ENCODE measurements at regions not wholly inside any gene's neighbourhood (a gene's known extent, or its start where the extent isn't known, plus 50 kb on each side); places are given as distances from the start of the nearest gene placed in this dataset.

GRCh38 chr20:22808628-22809027 is 224.3 kb upstream of the FOXA2 start (continued):
- TF ChIP-seq WRNIP1 (IDR thresholded peaks at IDR 0.05; ENCODE audit: borderline replicate concordance, low read depth, low read length) (no peak), MTA3 (IDR thresholded peaks at IDR 0.05; ENCODE audit: borderline replicate concordance, low read length) (no peak), RELA (IDR thresholded peaks at IDR 0.05; ENCODE audit: borderline replicate concordance, partially characterized antibody) (no peak), TCF7 (IDR thresholded peaks at IDR 0.05; ENCODE audit: borderline replicate concordance) (no peak), KLF5 (IDR thresholded peaks at IDR 0.05; ENCODE audit: partially characterized antibody) (no peak), ATF2 (IDR thresholded peaks at IDR 0.05; ENCODE audit: low read length) (no peak), MXI1 (IDR thresholded peaks at IDR 0.05; ENCODE audit: low read depth, low read length) (no peak), E2F8 (IDR thresholded peaks at IDR 0.05; ENCODE audit: low read depth, partially characterized antibody) (no peak), ASH2L (IDR thresholded peaks at IDR 0.05; ENCODE audit: borderline replicate concordance, low read depth) (no peak), POU2F2 (IDR thresholded peaks at IDR 0.05; ENCODE audit: borderline replicate concordance, low read depth, low read length) (no peak), CBFB (IDR thresholded peaks at IDR 0.05; ENCODE audit: low read depth) (no peak)
- TF ChIP-seq, protein P1, sequence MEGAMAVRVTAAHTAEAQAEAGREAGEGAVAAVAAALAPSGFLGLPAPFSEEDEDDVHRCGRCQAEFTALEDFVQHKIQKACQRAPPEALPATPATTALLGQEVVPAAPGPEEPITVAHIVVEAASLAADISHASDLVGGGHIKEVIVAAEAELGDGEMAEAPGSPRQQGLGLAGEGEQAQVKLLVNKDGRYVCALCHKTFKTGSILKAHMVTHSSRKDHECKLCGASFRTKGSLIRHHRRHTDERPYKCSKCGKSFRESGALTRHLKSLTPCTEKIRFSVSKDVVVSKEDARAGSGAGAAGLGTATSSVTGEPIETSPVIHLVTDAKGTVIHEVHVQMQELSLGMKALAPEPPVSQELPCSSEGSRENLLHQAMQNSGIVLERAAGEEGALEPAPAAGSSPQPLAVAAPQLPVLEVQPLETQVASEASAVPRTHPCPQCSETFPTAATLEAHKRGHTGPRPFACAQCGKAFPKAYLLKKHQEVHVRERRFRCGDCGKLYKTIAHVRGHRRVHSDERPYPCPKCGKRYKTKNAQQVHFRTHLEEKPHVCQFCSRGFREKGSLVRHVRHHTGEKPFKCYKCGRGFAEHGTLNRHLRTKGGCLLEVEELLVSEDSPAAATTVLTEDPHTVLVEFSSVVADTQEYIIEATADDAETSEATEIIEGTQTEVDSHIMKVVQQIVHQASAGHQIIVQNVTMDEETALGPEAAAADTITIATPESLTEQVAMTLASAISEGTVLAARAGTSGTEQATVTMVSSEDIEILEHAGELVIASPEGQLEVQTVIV (IDR thresholded peaks at IDR 0.05; ENCODE audit: borderline replicate concordance, partially characterized antibody) = no peak
- TF ChIP-seq, protein P2, sequence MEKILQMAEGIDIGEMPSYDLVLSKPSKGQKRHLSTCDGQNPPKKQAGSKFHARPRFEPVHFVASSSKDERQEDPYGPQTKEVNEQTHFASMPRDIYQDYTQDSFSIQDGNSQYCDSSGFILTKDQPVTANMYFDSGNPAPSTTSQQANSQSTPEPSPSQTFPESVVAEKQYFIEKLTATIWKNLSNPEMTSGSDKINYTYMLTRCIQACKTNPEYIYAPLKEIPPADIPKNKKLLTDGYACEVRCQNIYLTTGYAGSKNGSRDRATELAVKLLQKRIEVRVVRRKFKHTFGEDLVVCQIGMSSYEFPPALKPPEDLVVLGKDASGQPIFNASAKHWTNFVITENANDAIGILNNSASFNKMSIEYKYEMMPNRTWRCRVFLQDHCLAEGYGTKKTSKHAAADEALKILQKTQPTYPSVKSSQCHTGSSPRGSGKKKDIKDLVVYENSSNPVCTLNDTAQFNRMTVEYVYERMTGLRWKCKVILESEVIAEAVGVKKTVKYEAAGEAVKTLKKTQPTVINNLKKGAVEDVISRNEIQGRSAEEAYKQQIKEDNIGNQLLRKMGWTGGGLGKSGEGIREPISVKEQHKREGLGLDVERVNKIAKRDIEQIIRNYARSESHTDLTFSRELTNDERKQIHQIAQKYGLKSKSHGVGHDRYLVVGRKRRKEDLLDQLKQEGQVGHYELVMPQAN (conservative IDR thresholded peaks at IDR 0.05) = no peak
- TF ChIP-seq, protein P3, sequence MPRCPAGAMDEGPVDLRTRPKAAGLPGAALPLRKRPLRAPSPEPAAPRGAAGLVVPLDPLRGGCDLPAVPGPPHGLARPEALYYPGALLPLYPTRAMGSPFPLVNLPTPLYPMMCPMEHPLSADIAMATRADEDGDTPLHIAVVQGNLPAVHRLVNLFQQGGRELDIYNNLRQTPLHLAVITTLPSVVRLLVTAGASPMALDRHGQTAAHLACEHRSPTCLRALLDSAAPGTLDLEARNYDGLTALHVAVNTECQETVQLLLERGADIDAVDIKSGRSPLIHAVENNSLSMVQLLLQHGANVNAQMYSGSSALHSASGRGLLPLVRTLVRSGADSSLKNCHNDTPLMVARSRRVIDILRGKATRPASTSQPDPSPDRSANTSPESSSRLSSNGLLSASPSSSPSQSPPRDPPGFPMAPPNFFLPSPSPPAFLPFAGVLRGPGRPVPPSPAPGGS (IDR thresholded peaks at IDR 0.05; ENCODE audit: borderline replicate concordance, insufficient read depth, low read depth, low read length, poor library complexity, severe bottlenecking) = no peak

All from GM12878 (cell line).